D721Med (cell line): ENCODE measurements at regions not wholly inside any gene's neighbourhood (a gene's known extent, or its start where the extent isn't known, plus 50 kb on each side); places are given as distances from the start of the nearest gene placed in this dataset.
"Not testable (repeated sequence)": the region's sequence is repeated elsewhere in the genome, so short reads cannot be mapped to it uniquely, and the experiment has no call there.

Experiments used
- DNase-seq: peaks from one replicate; pipeline ENCODE4 v3.0.0; 2011; ENCODE audit warnings: low spot score; ENCODE audit not compliant: insufficient read length
- FAIRE-seq: peaks from 2 replicates; lab custom pipeline; 2011; peaks lifted over from hg19 to GRCh38; lab: Jason Lieb, UNC
- TF ChIP-seq, protein P1 (sequence below): IDR thresholded peaks from 2 replicates; pipeline ENCODE4 v1.5.1; 2012; ENCODE audit warnings: mild to moderate bottlenecking, control low read depth; ENCODE audit not compliant: insufficient read depth; ENCODE audit errors: missing control alignments

DNA sequence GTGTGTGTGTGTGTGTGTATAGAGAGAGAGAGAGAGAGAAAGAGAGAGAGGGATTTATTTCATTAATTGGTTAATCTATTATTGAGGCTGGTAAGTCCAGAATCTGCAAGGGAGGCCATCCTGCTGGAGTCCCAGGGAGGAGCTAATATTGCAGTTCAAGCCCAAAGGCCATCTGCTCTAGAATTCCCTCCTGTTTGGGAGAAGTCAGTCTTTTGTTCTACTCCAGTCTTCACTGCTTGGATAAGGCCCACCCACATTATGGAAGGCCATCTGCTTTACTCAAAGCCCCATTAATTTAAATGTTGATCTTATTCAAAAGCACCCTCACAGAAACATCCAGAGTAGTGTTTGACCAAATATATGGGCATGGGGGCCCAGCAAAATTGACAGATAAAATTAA, 317.5 kb upstream of the RASGEF1B start:
- no peak for FAIRE-seq
- TF ChIP-seq, protein P1, sequence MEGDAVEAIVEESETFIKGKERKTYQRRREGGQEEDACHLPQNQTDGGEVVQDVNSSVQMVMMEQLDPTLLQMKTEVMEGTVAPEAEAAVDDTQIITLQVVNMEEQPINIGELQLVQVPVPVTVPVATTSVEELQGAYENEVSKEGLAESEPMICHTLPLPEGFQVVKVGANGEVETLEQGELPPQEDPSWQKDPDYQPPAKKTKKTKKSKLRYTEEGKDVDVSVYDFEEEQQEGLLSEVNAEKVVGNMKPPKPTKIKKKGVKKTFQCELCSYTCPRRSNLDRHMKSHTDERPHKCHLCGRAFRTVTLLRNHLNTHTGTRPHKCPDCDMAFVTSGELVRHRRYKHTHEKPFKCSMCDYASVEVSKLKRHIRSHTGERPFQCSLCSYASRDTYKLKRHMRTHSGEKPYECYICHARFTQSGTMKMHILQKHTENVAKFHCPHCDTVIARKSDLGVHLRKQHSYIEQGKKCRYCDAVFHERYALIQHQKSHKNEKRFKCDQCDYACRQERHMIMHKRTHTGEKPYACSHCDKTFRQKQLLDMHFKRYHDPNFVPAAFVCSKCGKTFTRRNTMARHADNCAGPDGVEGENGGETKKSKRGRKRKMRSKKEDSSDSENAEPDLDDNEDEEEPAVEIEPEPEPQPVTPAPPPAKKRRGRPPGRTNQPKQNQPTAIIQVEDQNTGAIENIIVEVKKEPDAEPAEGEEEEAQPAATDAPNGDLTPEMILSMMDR = no peak
- DNase-seq = no peak

- FAIRE-seq (no peak), DNase-seq (no peak)
- TF ChIP-seq, protein P1 = no peak
Observed at GRCh38 chr4:81786766-81787165, 315.1 kb upstream of the RASGEF1B start.

DNA sequence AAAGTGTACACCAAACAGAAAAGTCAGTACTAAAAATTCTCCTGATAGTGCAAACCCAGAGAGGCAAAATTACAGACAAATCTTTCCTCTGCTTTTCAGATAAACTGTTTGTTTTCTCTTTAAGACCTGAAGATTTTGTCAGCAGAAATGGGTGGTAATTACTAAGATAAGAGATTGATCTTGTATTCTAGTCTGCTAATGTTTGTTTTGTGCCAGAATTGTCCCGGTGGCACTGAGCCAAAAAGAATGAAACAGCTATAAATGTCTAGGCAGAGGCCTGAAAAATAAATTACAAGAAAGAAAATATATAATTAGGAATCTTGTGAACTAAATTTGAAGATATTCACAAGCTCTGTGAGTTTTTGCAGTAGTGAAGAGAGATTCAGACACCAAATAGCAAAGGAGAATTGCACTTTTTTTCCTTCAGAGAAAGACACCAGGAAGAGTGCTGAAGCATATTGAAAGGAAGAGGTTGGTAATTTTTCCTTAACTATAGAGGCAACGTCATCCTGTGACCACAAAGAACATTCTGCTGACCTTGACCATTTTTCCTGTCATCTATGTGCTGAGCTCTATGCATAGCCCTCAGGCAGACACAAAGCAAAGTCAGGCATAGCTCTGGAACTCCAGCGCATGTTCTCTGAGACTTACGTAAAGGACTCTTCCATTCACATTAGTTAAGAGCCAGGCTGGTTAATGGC, 314.5 kb upstream of the RASGEF1B start:
- no peak for DNase-seq
- TF ChIP-seq, protein P1 = no peak
- FAIRE-seq = no peak

DNA sequence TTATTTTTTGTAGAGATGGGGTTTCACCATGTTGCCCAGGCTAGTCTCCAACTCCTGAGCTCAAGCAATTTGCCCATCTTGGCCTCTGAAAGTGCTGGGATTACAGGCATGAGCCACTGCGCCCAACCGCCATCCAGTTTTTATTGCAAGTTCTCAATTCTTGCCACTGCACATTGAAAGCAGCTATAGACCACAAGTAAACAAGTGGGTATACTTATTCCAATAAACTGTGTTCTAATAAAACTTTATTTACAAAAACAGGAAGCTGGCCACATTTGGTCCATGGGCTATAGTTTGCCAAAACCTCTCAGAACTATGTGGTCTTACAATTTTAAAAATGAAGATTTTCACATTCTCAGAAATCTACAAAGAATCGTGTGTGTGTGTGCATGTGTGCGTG, 313.6 kb upstream of the RASGEF1B start:
- TF ChIP-seq, protein P1 = no peak
- FAIRE-seq = no peak
- no peak for DNase-seq

DNA sequence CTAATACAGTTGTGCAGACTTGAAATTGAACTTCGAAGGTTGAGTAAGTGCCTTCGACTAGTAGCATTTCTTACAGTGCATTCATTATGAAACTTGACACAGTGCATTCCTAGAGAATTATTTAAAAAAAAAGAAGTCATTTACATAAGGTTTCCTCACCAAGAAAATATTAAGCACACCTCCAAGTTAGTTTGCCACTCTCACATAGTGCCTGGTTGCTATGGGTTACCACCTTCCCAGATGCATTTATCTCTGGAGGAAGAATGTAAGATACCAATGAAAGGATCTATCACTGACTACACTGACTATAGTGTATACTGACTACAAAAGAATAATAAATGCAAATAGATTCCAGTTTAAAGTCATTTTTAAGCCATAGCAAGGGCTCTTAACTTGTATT, 311.9 kb upstream of the RASGEF1B start:
- TF ChIP-seq, protein P1 = no peak

GRCh38 chr4:81781799-81782198, 310.1 kb upstream of the RASGEF1B start:
- DNase-seq (no peak), FAIRE-seq (peak; percentile 72)

More for the DNA sequence above, 311.9 kb upstream of the RASGEF1B start:
- no peak for DNase-seq
- no peak for FAIRE-seq

DNA sequence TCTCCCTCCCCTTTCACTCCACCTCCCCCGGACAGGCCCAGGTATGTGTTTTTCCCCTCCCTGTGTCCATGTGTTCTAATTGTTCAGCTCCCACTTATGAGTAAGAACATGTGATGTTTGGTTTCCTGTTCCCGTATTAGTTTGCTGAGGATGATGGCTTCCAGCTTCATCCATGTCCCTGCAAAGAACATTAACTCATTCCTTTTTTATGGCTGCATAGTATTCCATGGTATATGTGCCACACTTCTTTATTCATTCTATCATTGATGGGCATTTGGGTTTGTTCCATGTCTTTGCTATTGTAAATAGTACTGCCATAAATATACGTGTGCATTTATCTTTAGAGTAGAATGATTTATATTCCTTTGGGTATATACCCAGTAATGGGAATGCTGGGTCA, 306.0 kb upstream of the RASGEF1B start:
- FAIRE-seq = not testable (repeated sequence)

More at GRCh38 chr4:81781799-81782198, 310.1 kb upstream of the RASGEF1B start:
- TF ChIP-seq, protein P1 = peak; percentile 1

More for the DNA sequence above, 306.0 kb upstream of the RASGEF1B start:
- not testable (repeated sequence) for DNase-seq
